NCI-H2029 (cell line): ENCODE measurements at regions not wholly inside any gene's neighbourhood (a gene's known extent, or its start where the extent isn't known, plus 50 kb on each side); places are given as distances from the start of the nearest gene placed in this dataset.
"Not testable (repeated sequence)": the region's sequence is repeated elsewhere in the genome, so short reads cannot be mapped to it uniquely, and the experiment has no call there.

Source experiments
- DNase-seq: peaks from one replicate; lab custom pipeline; 2025; lab: John Stamatoyannopoulos, UW

DNA sequence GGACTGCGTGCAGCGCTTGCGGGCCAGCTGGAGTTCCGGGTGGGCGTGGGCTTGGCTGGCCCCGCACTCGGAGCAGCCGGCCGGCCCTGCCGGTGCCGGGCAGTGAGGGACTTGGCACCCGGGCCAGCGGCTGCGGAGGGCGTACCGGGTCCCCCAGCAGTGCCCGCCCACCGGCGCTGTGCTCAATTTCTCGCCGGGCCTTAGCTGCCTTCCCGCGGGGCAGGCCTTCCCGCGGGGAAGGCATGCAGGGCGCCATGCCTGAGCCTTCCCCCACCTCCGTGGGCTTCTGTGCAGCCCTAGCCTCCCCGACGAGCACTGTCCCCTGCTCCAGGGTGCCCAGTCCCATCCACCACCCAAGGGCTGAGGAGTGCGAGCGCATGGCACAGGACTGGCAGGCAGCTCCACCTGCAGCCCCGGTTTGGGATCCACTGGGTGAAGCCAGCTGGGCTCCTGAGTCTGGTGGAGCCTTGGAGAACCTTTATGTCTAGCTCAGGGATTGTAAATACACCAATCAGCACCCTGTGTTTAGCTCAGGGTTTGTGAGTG lies 975.0 kb upstream of the NRXN1 start:
- not testable (repeated sequence) for DNase-seq

- DNase-seq, result no peak
Observed at GRCh38 chr2:52000151-52000855, 968.4 kb upstream of the NRXN1 start.

DNA sequence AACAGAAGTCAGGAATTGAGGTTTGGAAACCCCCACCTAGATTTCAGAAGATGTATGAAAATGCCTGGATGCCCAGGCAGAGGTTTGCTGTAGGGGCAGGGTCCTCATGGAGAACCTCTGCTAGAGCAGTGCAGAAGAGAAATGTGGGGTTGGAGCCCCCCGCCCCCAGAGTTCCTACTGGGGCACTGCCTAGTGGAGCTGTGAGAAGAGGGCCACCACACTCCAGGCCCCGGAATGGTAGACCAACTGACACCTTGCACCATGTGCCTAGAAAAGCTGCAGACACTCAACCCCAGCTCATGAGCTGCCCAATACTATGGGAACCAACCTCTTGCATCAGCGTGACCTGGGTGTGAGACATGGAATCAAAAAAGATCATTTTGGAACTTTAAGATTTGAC lies 967.0 kb upstream of the NRXN1 start:
- no peak for DNase-seq

DNA sequence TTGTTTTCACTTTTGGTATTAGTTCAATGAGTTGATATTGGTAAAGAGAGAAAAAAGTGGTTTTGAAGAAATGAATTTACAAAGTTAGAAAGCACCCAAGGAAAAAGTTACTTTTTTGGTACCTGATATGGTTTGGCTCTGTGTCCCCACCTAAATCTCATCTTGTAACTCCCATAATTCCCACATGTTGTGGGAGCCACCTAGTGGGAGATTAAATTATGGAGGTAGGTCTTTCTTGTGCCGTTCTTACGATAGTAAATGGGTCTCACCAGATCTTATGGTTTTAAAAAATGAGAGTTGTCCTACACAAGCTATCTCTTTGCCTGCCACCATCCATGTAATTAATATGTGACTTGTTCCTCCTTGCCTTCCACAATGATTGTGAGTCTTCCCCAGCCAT lies 965.6 kb upstream of the NRXN1 start:
- DNase-seq, result no peak

DNA sequence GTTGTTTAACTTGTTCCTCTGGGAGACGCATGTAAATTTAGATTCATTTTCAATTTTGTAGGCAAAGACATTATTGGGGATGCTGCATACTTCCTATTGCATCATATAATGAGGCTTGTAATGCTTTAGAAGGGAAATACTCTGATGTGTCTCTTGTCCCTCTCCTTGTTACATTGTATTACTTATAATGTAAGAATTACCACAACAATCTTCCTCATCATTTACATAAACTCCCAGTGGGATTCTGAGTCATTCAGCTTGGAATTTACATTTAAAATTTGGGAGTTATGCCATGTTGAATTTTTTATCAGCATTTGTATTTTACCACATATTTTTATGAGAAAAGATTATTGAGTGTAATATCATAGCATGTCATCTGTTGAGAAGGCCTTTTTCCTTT lies 963.4 kb upstream of the NRXN1 start:
- no peak for DNase-seq

DNA sequence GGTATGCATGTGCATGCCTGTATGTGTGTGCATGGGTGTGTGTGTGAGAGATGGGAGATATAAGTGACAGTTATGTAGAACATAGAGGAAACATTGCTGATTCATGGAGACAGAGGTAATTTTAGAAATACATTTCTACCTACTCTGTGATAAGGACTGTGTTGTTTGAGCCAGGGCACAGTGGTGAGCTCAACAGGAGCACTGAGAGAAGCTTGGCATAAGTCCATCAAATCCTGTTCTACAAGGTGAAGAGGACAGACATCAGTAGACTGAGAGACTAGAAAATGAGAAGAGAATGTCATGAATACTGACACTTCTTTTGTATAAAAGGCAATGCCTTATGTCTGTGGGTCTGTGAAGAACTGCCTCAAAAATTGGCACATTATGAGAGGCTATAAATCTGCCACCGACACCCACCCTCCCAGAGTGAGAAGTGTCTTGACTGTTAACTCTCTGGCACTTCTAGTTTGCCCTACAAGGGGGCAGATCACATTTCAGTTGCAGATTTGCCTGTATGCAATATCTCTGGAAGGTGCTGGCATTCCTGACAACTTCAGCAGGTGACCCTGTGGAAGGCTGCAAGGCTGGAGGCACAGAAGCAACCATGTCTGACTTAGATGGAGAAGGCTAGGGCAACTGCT lies 962.3 kb upstream of the NRXN1 start:
- peak; percentile 43 for DNase-seq

DNA sequence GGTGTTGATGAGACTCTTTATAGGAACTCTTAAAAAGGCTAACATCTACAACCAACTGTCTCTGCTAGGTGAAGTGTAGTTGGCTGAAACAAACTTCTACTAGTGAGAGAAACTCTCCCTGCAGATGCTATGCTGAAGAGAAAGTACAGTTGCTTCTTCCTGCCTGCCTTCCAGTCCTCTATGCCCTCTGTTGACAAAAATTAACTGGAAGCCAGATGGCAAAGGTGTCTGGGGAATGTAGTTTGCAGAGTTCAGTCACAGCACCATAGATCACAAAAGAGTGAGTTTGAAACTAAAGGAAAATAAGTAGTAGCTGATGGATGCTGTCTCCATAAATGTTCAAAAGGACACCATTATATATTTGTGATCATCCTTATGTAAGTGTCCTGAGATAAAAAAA lies 958.8 kb upstream of the NRXN1 start:
- DNase-seq, result no peak

- no peak for DNase-seq
Observed at GRCh38 chr2:51986101-51986500, 954.2 kb upstream of the NRXN1 start.

- no peak for DNase-seq
Observed at GRCh38 chr2:51981783-51982182, 949.9 kb upstream of the NRXN1 start.

DNA sequence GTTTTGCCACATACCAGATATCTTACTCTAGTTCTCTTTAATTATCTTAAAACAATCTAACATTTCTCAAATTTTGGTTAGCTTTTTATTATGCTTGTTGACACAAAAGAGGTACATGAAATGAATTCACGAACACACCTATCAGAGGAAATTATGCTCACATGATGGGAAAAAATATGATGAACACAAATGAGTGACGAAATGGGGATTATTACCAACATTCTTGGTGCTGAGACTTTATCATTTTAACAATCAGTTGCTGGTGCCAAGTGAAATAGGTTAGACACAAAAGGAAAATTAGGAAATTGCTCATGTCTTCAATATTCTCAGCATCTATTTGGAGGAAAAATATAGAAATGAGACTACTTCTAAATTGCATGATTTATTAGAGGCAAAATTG lies 944.7 kb upstream of the NRXN1 start:
- DNase-seq, result no peak

GRCh38 chr2:51971136-51971535 lies 939.2 kb upstream of the NRXN1 start:
- no peak for DNase-seq

- DNase-seq, result no peak
Observed at GRCh38 chr2:51969347-51969746, 937.4 kb upstream of the NRXN1 start.

GRCh38 chr2:51960841-51961335 lies 929.0 kb upstream of the NRXN1 start:
- DNase-seq, result no peak

- no peak for DNase-seq
Observed at GRCh38 chr2:51960281-51960680, 928.3 kb upstream of the NRXN1 start.

- no peak for DNase-seq
Observed at GRCh38 chr2:51959696-51960095, 927.8 kb upstream of the NRXN1 start.

GRCh38 chr2:51953931-51954330 lies 922.0 kb upstream of the NRXN1 start:
- DNase-seq, result no peak

- DNase-seq, result no peak
Observed at GRCh38 chr2:51921076-51921475, 889.1 kb upstream of the NRXN1 start.

DNA sequence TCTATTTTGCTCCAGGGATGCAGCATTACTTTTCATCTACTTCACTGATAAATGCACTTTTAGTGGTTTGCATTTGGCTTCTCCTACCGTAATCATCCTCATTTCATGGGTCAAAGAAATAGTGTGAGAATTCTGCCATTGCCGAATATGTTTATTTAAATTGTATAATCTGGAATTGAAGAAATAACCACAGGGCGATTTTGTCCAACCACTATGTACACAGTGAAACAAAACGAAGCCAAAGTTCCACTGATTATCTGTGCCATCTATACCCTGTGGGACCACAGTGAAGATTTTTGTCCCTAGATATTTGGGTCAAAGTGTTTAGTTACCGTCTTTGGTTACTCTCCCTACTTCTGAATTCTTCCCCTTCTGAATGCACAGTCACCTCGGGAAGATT lies 888.6 kb upstream of the NRXN1 start:
- DNase-seq, result no peak

GRCh38 chr2:51919395-51919794 lies 887.5 kb upstream of the NRXN1 start:
- no peak for DNase-seq

DNA sequence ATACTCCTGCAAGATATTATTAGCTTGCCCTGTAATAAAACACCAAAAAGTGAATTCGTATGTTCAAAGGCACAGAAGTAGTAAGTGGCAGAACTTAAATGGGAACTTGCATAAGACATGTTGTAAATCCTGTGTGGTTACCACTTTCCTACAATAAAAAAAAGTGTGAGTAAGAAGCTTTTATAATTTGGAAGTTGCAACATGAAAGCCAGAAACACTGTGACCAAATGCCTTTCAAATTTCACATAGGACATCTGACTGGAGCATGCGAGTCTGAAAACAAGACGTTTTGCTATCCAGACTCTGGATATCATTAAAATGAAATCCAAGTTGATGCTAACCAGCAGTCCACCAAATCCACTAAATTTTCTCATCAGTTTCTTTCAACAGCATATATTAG lies 886.2 kb upstream of the NRXN1 start:
- DNase-seq, result no peak

GRCh38 chr2:51903728-51904127 lies 871.8 kb upstream of the NRXN1 start:
- no peak for DNase-seq

GRCh38 chr2:51899643-51900042 lies 867.7 kb upstream of the NRXN1 start:
- no peak for DNase-seq

GRCh38 chr2:51894584-51894983 lies 862.7 kb upstream of the NRXN1 start:
- not testable (repeated sequence) for DNase-seq

DNA sequence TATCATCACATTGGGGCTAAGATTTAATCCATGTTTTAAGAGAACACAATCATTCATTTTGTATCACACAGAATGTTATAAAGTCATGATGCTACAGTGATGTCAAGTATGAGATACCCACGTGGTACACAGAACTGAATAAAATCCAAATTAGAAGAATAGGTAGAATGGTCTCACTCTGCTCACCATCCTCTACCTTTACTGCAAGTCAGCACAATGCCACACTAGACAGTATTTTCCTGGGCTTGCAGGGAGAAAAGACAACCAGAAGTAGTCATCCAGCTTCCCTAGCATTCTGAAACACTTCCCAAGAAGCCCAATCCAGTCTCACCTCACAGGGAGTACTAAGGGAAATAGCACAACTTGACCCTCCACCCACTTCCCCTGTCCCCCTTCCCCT lies 856.2 kb upstream of the NRXN1 start:
- no peak for DNase-seq
